ENCODE measurements at regions not wholly inside any gene's neighbourhood (a gene's known extent, or its start where the extent isn't known, plus 50 kb on each side); places are given as distances from the start of the nearest gene placed in this dataset.
"Not testable (repeated sequence)": the region's sequence is repeated elsewhere in the genome, so short reads cannot be mapped to it uniquely, and the experiment has no call there.

DNA sequence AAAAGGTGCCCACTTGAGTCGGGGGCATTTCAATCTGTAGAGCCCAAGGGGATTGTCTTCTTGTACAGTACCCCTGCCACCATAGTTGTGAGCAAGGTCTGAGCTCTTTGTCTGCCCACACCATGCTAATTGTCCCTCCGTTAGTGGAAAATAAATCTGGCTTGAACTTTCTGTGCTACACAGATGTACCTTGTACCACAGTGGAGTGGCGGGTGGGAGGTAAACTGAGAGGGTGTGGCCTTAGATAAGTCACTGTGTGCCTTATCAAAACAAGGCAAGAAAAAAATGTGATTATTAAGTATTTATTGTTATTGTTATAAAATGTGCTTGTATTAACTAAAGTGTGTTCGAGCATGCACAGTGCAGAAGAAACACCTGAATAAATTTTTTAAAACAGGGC lies 242.9 kb upstream of the C2CD4B start:
- DNase-seq (ENCODE audit: low spot score) = no peak

- DNase-seq (ENCODE audit: low spot score) = no peak
Observed at GRCh38 chr15:62409466-62409865, 244.4 kb upstream of the C2CD4B start.

GRCh38 chr15:62412686-62413085 lies 247.6 kb upstream of the C2CD4B start:
- DNase-seq (ENCODE audit: low spot score) = no peak

GRCh38 chr15:62413153-62413552 lies 248.1 kb upstream of the C2CD4B start:
- no peak for DNase-seq (ENCODE audit: low spot score)

- no peak for DNase-seq (ENCODE audit: low spot score)
Observed at GRCh38 chr15:62413786-62414185, 248.7 kb upstream of the C2CD4B start.

- no peak for DNase-seq (ENCODE audit: low spot score)
Observed at GRCh38 chr15:62415498-62415897, 250.4 kb upstream of the C2CD4B start.

DNA sequence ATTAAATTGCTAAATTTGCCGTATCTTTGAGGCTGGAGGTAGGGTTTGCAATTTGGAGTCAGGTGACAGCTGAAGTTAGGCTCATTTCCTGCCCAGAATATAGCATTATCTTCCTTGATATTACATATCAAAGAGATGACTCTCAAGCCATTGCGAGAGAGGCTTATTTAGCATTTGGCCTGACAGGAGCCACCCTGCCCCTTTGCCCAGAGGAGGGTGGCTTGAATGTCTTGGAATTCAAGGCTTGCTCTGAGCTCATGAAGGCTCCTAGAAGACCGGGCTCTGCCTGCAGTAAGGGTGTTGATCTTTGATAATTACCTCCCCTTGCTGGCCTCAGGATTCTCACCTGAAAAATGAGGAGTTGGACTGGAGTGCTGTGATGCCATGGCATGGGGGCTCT lies 251.4 kb upstream of the C2CD4B start:
- DNase-seq (ENCODE audit: low spot score) = no peak

DNA sequence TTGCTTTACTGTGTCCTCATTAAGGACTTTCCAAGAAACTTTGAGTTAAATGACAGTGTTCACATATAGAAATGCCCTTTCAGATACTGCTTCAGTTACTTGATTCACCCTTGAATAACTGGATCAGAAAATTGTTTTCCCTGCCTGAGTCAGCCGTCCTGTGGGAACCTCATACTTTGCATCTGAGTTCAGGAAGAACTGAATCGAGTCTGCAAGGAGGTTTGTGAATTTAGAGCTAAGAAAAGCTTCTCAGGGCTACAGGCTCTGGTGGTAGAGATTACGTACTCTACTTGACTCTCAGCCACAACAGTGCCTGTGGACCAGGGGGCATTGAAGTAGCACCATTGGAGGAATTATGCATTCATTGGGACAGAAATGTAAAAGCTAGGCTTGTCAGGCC lies 252.4 kb upstream of the C2CD4B start:
- DNase-seq (ENCODE audit: low spot score) = no peak

GRCh38 chr15:62418496-62418895 lies 253.4 kb upstream of the C2CD4B start:
- not testable (repeated sequence) for DNase-seq (ENCODE audit: low spot score)

- DNase-seq (ENCODE audit: low spot score) = no peak
Observed at GRCh38 chr15:62419192-62419591, 254.1 kb upstream of the C2CD4B start.

- not testable (repeated sequence) for DNase-seq (ENCODE audit: low spot score)
Observed at GRCh38 chr15:62420371-62420770, 255.3 kb upstream of the C2CD4B start.

- DNase-seq (ENCODE audit: low spot score) = no peak
Observed at GRCh38 chr15:62421289-62421688, 256.2 kb upstream of the C2CD4B start.

DNA sequence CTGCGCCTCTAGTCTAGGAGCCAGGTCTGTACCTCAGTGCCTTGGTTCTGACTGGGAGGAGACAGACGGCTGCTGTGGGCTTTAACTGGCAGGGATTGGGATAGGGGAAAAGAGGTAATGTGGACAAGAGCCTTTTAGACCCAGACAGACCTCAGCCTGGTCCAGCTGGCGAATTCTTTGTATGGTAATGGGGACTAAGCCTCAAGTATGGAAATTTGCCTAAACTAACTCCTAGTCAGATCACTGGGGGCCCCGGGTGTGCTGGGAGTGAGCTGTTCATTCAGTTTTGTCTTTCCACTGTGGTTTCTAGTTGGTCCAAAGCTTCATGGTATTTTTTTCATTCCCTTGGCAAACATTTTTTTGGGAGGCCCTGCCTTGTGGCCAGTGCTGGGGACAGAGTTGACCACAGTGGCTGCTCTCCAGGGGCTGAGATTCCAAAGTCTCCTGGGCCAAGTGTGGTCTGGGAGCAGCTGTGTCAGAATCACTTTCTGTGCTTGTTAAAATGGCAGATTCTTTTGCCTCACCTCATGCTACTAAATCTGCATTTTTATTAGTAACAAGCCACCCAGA lies 261.4 kb upstream of the C2CD4B start:
- no peak for DNase-seq (ENCODE audit: low spot score)

DNA sequence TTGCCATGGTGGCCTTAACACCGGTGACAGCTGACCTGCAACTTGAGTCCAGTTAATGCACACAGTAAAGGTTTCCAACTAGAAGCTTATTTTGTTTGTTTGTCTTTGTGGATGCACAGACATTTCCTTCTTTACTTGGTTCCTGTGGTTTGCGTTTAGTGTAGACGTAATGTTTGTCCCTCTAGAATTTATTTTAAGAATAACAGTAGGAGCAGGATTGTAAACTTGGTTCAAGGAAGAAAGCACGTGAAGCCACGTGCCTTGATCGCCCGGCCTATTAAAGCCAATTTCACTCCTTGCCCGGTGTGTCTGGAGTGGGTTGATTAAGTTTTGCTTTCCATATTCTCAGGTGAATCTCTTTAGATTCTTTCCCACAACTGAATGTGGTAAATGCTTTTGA lies 263.2 kb upstream of the C2CD4B start:
- DNase-seq (ENCODE audit: low spot score) = no peak

GRCh38 chr15:62428851-62429598 lies 263.9 kb upstream of the C2CD4B start:
- DNase-seq (ENCODE audit: low spot score) = no peak

GRCh38 chr15:62430056-62430455 lies 265.0 kb upstream of the C2CD4B start:
- no peak for DNase-seq (ENCODE audit: low spot score)

- DNase-seq (ENCODE audit: low spot score) = no peak
Observed at GRCh38 chr15:62430552-62430951, 265.5 kb upstream of the C2CD4B start.

GRCh38 chr15:62431008-62431797 lies 266.1 kb upstream of the C2CD4B start:
- DNase-seq (ENCODE audit: low spot score) = no peak

DNA sequence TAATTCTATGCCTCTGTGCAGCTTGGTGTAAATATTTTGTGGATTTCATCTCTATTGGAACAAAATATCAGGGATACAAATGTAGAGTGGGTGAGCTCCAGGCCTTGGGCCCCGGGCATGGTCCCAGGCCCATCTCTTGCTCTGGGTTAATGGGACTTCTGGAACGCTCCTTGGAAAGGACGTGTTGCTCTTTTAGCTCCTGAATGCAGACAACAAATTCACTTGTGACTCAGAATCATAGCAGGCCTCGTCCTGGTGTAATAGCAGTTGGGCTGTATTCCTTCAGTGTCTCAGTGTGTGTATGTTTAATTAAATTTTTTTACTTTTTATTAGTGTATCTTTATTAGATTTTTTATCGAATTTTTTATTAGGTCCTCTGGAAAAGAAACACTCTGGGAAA lies 266.7 kb upstream of the C2CD4B start:
- no peak for DNase-seq (ENCODE audit: low spot score)

GRCh38 chr15:62432702-62433398 lies 267.8 kb upstream of the C2CD4B start:
- no peak for DNase-seq (ENCODE audit: low spot score)

DNA sequence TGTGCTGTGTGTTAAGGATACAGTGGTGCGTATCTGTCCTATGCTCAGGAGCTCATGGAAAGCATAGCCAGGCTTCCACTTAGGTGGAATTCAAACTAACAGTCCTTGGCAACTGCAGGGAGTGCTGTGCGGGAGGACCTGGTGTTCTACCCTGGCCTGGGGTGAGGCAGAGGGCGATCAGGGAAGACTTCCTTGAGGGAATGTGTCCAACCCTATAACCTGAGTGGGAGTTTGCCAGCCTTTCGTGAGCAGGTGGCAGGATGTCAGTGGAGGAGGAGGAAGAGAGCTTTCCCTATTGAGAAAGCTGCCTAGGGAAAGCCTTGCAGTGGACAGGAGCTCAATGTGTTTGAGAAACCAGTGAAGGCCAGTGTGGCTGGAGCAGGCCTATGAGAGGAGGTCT lies 271.1 kb upstream of the C2CD4B start:
- DNase-seq (ENCODE audit: low spot score) = no peak

GRCh38 chr15:62437753-62438152 lies 272.7 kb upstream of the C2CD4B start:
- DNase-seq (ENCODE audit: low spot score) = no peak
